Spleen (tissue), 11 donors: ENCODE measurements at regions not wholly inside any gene's neighbourhood (a gene's known extent, or its start where the extent isn't known, plus 50 kb on each side); places are given as distances from the start of the nearest gene placed in this dataset.
"Not testable (repeated sequence)": the region's sequence is repeated elsewhere in the genome, so short reads cannot be mapped to it uniquely, and the experiment has no call there.

Experiments
- DNase-seq: peaks from one replicate; pipeline ENCODE4 v3.0.0-alpha.2; 2020
- H3K27ac ChIP-seq, 8 donors: fragments of 200-600 bp; sonication (generic) in 7 of 8; 1 replicate in 4 of 8; 2 replicates in 4 of 8; pipeline versions ENCODE4 v1.5.0 to v1.8.0; 2016 to 2021; ENCODE audit warnings: inconsistent platforms in 4 of 8, mild to moderate bottlenecking in 4 of 8, moderate library complexity in 1 of 8
- H3K27me3 ChIP-seq, 7 donors: fragments of 200-600 bp; sonication (generic) in 6 of 7; replicated peaks in 1 of 7; 1 replicate in 4 of 7; 2 replicates in 3 of 7; pipeline versions ENCODE4 v1.5.0 to v1.8.0; 2016 to 2021; ENCODE audit warnings: inconsistent platforms in 3 of 7, mild to moderate bottlenecking in 1 of 7
- H3K36me3 ChIP-seq, 6 donors: fragments of 200-600 bp; sonication (generic) in 5 of 6; 1 replicate in 4 of 6; 2 replicates in 2 of 6; pipeline versions ENCODE4 v1.5.0 to v1.8.0; 2016 to 2021; ENCODE audit warnings: inconsistent platforms in 2 of 6
- H3K4me1 ChIP-seq, 6 donors: fragments of 200-600 bp; sonication (generic) in 5 of 6; 1 replicate in 3 of 6; 2 replicates in 3 of 6; pipeline versions ENCODE4 v1.5.0 to v1.8.0; 2016 to 2021; ENCODE audit warnings: inconsistent platforms in 3 of 6
- H3K4me3 ChIP-seq, 8 donors: fragments of 200-600 bp; sonication (generic) in 7 of 8; 1 replicate in 4 of 8; 2 replicates in 4 of 8; pipeline versions ENCODE4 v1.5.0 to v1.8.0; 2016 to 2021; ENCODE audit warnings: inconsistent platforms in 4 of 8, mild to moderate bottlenecking in 4 of 8, moderate library complexity in 2 of 8
- H3K9me3 ChIP-seq, 8 donors: fragments of 200-600 bp; sonication (generic) in 7 of 8; 1 replicate in 4 of 8; 2 replicates in 4 of 8; pipeline versions ENCODE4 v1.5.0 to v1.8.0; 2016 to 2021; ENCODE audit warnings: inconsistent platforms in 4 of 8
- POLR2A ChIP-seq, 3 donors: fragments of 450-650 bp; IDR thresholded peaks; one replicate each; pipeline ENCODE4 v1.5.1; 2017; ENCODE audit warnings: antibody characterized with exemption in 3 of 3, mild to moderate bottlenecking in 1 of 3
- POLR2AphosphoS5 ChIP-seq, 3 donors: sonication (generic); formaldehyde crosslinking; IDR thresholded peaks; one replicate each; pipeline ENCODE4 v1.5.1; 2017; ENCODE audit warnings: antibody characterized with exemption in 3 of 3
- WGBS, 5 donors: extraction: QIAGEN DNeasy Blood & Tissue Kit in 3 of 5; methylation state at CpG; one replicate each; pipeline versions ENCODE4 v1.1.5 to v1.1.7; 2013 to 2018; 5-methylcytosine and 5-hydroxymethylcytosine counted together
- intact Hi-C: fragments of 100-400 bp; cut with DNase I; formaldehyde crosslinking; loops from one replicate; pipeline ENCODE4 v1.15.0; 2023; ENCODE audit warnings: low total_unique reads
- TF ChIP-seq, protein P1 (sequence below), 11 experiments: fragments of 200-600 bp in 7 of 11; fragments of 450-650 bp in 4 of 11; sonication (generic) in 4 of 11; IDR thresholded peaks in 8 of 11; conservative IDR thresholded peaks in 3 of 11; 1 replicate in 7 of 11; 2 replicates in 4 of 11; pipeline versions ENCODE4 v1.4.0 to v1.8.0; 2016 to 2021; ENCODE audit warnings: antibody characterized with exemption in 11 of 11, inconsistent platforms in 4 of 11, mild to moderate bottlenecking in 1 of 11
- donor health status: healthy with polysubstance abuse.
- donor health status: DM: no; HTN: no; CAD: no; lungs with moderate emphysema.
- donor health status: DM: no; HTN: no; CAD: no.
- donor health status: Bipolar disorder and iron deficiency.
- donor health status: healthy.
- donor health status: DM: no; HTN: no; CAD: no.
- donor health status: DM: yes; HTN: yes; CAD: no.

DNA sequence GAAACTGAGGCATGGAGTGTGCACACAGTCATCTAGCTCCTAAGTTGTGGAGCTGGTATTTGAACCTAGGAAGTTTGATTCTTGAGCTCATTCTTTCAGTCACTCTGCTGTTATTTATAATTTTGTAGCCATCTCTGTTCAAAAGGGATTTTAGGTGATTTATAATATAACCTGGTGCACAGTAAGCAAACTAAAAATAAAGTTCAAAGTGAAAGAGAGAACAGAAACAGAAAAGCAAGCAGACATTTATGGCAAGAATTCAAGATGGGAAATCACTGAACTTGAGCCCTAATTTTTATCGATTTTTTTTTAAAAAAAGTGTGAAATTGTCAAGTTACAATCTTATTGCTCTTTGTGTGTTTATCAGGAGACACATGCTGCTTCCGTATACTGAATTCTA lies 71.4 kb upstream of the SLC7A14 start:
- Histone ChIP-seq H3K27ac (no peak overlapping the region), H3K4me1 (no peaks in the 10 kb centered on the region), H3K27me3 (peaks cover 0 to 19% (median 0%) of the 10 kb centered on the region in 7 donors), H3K9me3 (no peaks in the 10 kb centered on the region), H3K4me3 (no peak overlapping the region), H3K36me3 (no peaks in the 10 kb centered on the region)
- no peak for DNase-seq
- no peak for TF ChIP-seq POLR2A (IDR thresholded peaks at IDR 0.05)
- TF ChIP-seq POLR2AphosphoS5 (IDR thresholded peaks at IDR 0.05) = no peak
- TF ChIP-seq, protein P1, sequence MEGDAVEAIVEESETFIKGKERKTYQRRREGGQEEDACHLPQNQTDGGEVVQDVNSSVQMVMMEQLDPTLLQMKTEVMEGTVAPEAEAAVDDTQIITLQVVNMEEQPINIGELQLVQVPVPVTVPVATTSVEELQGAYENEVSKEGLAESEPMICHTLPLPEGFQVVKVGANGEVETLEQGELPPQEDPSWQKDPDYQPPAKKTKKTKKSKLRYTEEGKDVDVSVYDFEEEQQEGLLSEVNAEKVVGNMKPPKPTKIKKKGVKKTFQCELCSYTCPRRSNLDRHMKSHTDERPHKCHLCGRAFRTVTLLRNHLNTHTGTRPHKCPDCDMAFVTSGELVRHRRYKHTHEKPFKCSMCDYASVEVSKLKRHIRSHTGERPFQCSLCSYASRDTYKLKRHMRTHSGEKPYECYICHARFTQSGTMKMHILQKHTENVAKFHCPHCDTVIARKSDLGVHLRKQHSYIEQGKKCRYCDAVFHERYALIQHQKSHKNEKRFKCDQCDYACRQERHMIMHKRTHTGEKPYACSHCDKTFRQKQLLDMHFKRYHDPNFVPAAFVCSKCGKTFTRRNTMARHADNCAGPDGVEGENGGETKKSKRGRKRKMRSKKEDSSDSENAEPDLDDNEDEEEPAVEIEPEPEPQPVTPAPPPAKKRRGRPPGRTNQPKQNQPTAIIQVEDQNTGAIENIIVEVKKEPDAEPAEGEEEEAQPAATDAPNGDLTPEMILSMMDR (IDR thresholded peaks at IDR 0.05 in 8 of 11, conservative IDR thresholded peaks at IDR 0.05 in 3 of 11) = no peak
- whole genome bisulfite sequencing, 5 donors = 82 to 93% (median 90%) methylated on average over 2 of the region's 2 CpGs
- intact Hi-C loops = no loop called here

DNA sequence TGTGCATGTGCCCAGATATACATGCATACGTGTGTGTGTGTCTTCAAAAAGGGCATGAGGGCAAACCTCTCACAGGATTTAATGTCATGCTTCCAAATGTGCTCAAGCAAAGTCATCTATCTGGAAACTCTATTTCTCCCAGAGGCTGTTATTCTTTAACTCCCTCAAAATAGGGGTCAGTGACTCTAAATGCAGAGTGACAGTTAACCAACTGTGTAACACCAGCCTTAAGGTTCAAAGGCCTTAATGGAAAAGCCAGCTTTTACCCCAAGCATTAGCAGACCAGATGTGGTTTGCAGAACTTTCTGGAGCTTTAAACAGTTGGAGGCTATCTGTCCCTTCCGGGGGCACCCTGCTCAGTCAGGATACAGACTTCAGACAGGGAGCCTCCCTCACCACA lies 70.4 kb upstream of the SLC7A14 start:
- DNase-seq = no peak
- WGBS, 5 donors = 49 to 89% (median 75%) methylated on average over 2 of the region's 2 CpGs
- H3K36me3 ChIP-seq = no peaks in the 10 kb centered on the region
- H3K27me3 ChIP-seq = peaks cover 0 to 25% (median 0%) of the 10 kb centered on the region in 7 donors
- H3K9me3 ChIP-seq = no peaks in the 10 kb centered on the region
- no peak overlapping the region for H3K4me3 ChIP-seq
- intact Hi-C loops = no loop called here
- no peaks in the 10 kb centered on the region for H3K4me1 ChIP-seq
- no peak for TF ChIP-seq POLR2A (IDR thresholded peaks at IDR 0.05)
- TF ChIP-seq, protein P1 (IDR thresholded peaks at IDR 0.05 in 8 of 11, conservative IDR thresholded peaks at IDR 0.05 in 3 of 11) = no peak
- TF ChIP-seq POLR2AphosphoS5 (IDR thresholded peaks at IDR 0.05) = no peak
- no peak overlapping the region for H3K27ac ChIP-seq

DNA sequence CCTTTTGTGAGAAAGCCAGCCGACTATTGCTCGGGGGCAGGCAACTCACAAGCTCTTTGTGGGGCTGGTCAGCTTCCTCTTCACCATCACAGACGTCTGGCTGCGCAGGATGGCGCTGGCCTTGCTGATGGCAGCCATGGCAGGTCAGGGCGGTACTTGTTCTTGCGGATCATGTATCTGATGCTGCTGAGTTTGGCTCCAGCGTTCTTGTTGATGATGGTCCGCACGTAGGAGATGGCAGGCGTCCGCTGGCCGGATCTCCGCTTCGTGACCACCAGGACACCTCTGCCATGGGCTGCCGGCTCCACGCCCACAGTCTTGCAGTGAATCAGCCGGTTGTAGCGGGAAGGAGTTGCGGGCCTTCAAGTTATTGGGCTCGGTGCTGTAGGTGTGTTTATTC lies 67.9 kb upstream of the SLC7A14 start:
- no peaks in the 10 kb centered on the region for H3K4me1 ChIP-seq
- TF ChIP-seq POLR2AphosphoS5 (IDR thresholded peaks at IDR 0.05) = no peak
- TF ChIP-seq, protein P1 (IDR thresholded peaks at IDR 0.05 in 8 of 11, conservative IDR thresholded peaks at IDR 0.05 in 3 of 11) = no peak
- no peak for TF ChIP-seq POLR2A (IDR thresholded peaks at IDR 0.05)
- no peaks in the 10 kb centered on the region for H3K36me3 ChIP-seq
- no peak overlapping the region for H3K4me3 ChIP-seq
- 88 to 93% (median 90%) methylated on average over 21 of the region's 21 CpGs for WGBS, 5 donors
- no peak overlapping the region for H3K27ac ChIP-seq
- intact Hi-C loops = no loop called here
- H3K27me3 ChIP-seq = peaks cover 0 to 37% (median 0%) of the 10 kb centered on the region in 7 donors
- H3K9me3 ChIP-seq = no peaks in the 10 kb centered on the region
- DNase-seq = no peak

DNA sequence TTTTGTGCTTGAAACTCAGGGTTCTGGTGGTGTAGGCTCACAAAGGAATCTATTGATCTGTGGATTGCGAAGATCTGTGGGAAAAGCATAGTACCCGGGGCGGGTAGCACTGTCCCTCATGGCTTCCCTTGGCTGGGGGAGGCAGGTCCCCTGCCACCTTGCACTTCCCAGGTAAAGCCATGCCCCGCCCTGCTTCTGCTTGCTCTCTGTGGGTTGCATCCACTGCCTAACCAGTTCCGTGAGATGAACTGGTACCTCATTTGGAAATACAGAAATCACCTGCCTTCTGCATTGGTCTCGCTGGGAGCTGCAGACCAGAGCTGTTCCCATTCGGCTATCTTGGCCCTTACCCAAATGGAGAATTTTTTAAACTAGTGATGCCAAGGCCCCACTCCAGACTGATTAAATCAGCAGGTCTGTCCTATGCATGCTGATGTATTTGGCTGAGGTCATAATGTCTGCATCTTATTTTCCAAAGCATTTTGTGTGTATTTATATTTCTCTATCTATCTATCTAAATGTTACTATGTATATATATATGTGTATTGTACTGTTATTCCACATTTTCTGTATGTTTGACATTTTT lies 65.5 kb upstream of the SLC7A14 start:
- WGBS, 5 donors = 82 to 91% (median 89%) methylated on average over 6 to 7 of the region's 7 CpGs
- H3K4me3 ChIP-seq = no peak overlapping the region
- H3K9me3 ChIP-seq = peaks cover 0 to 3% (median 0%) of the 10 kb centered on the region in 8 donors
- H3K36me3 ChIP-seq = no peaks in the 10 kb centered on the region
- intact Hi-C loops = no loop called here
- no peak for DNase-seq
- H3K27ac ChIP-seq = no peak overlapping the region
- H3K27me3 ChIP-seq = peaks cover 0 to 37% (median 0%) of the 10 kb centered on the region in 7 donors
- H3K4me1 ChIP-seq = no peaks in the 10 kb centered on the region
- TF ChIP-seq, protein P1 (IDR thresholded peaks at IDR 0.05 in 8 of 11, conservative IDR thresholded peaks at IDR 0.05 in 3 of 11) = no peak
- no peak for TF ChIP-seq POLR2A (IDR thresholded peaks at IDR 0.05)
- no peak for TF ChIP-seq POLR2AphosphoS5 (IDR thresholded peaks at IDR 0.05)

DNA sequence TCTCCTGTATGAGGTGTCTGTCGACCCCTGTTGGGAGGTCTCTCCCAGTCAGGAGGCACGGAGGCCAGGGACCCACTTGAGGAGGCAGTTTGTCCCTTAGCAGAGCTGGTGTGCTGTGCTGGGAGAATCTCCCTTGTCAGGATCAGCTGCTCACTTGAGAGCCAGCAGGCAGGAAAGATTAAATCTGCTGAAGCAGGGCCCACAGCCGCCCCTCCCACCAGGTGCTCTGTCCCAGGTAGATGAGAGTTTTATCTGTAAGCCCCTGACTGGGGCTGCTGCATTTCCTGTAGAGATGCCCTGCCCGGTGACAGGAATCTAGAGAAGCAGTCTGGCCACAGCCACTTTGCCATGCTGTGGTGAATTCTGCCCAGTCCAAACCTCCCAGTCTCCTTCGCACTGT lies 64.7 kb upstream of the SLC7A14 start:
- intact Hi-C loops, H3K36me3 ChIP-seq, H3K4me1 ChIP-seq, H3K9me3 ChIP-seq, H3K4me3 ChIP-seq, DNase-seq, H3K27ac ChIP-seq: not testable (repeated sequence)
- 65 to 96% (median 73%) methylated on average over 3 to 5 of the region's 5 CpGs for WGBS, 5 donors
- peaks cover 0 to 37% (median 0%) of the 10 kb centered on the region in 7 donors for H3K27me3 ChIP-seq
